Aorta (tissue), 5 donors: ENCODE measurements at regions not wholly inside any gene's neighbourhood (a gene's known extent, or its start where the extent isn't known, plus 50 kb on each side); places are given as distances from the start of the nearest gene placed in this dataset.
"Not testable (repeated sequence)": the region's sequence is repeated elsewhere in the genome, so short reads cannot be mapped to it uniquely, and the experiment has no call there.

ENCODE experiments used
- ATAC-seq: fragments of 200-7000 bp; cut with Tn5 transposase; one replicate; pipeline ENCODE4 v1.9.1; 2022; ENCODE audit warnings: moderate library complexity; ENCODE audit not compliant: low FRiP score
- DNase-seq, 2 donors: peaks; one replicate each; pipeline ENCODE4 v3.0.0-alpha.2; 2020
- H3K27ac ChIP-seq, 2 donors: one replicate each; pipeline ENCODE4 v1.5.1; 2013; ENCODE audit warnings: low read length in 2 of 2, mild to moderate bottlenecking in 2 of 2, moderate library complexity in 2 of 2, control low read depth in 1 of 2, inconsistent platforms in 1 of 2, low read depth in 1 of 2
- H3K27me3 ChIP-seq, 2 donors: one replicate each; pipeline ENCODE4 v1.6.1; 2013; ENCODE audit warnings: control low read depth in 1 of 2, low read length in 1 of 2, mild to moderate bottlenecking in 1 of 2, moderate library complexity in 1 of 2; ENCODE audit not compliant: insufficient read depth in 2 of 2, control insufficient read depth in 1 of 2
- H3K36me3 ChIP-seq, 2 donors: one replicate each; pipeline ENCODE4 v1.6.1; 2013; ENCODE audit warnings: control low read depth in 1 of 2, low read length in 1 of 2, mild to moderate bottlenecking in 1 of 2; ENCODE audit not compliant: insufficient read depth in 2 of 2, control insufficient read depth in 1 of 2
- H3K4me1 ChIP-seq, 2 donors: one replicate each; pipeline ENCODE4 v1.6.1; 2013; ENCODE audit warnings: low read length in 2 of 2, control low read depth in 1 of 2, mild to moderate bottlenecking in 1 of 2, moderate library complexity in 1 of 2; ENCODE audit not compliant: insufficient read depth in 2 of 2, control insufficient read depth in 1 of 2
- H3K4me3 ChIP-seq, 2 donors: one replicate each; pipeline ENCODE4 v1.5.1; 2013; ENCODE audit warnings: low read length in 2 of 2, control low read depth in 1 of 2, mild to moderate bottlenecking in 1 of 2
- H3K9me3 ChIP-seq: one replicate; pipeline ENCODE4 v1.6.1; 2013; ENCODE audit warnings: mild to moderate bottlenecking, low read length; ENCODE audit not compliant: control insufficient read depth
- WGBS, 2 donors: extraction: QIAGEN DNeasy Blood & Tissue Kit; methylation state at CpG; one replicate each; pipeline ENCODE4 v1.1.7; 2013; 5-methylcytosine and 5-hydroxymethylcytosine counted together
- intact Hi-C, 2 donors: fragments of 100-400 bp; cut with DNase I; formaldehyde crosslinking; loops; one replicate each; pipeline versions ENCODE4 v1.14.2 to v1.15.0; 2022
- donor health status: healthy with polysubstance abuse.
- donor health status: Bipolar disorder and iron deficiency.
- donor health status: DM: no; HTN: no; CAD: no.
- donor health status: DM: no; HTN: no; CAD: no.
- donor health status: DM: yes; HTN: yes; CAD: no.

- ATAC-seq, H3K9me3 ChIP-seq, DNase-seq, H3K27me3 ChIP-seq, H3K4me1 ChIP-seq, H3K36me3 ChIP-seq, H3K27ac ChIP-seq, H3K4me3 ChIP-seq, intact Hi-C loops: not testable (repeated sequence)
- WGBS, 2 donors, result 92 to 94% methylated on average over 4 of the region's 4 CpGs
These were observed 131.1 kb downstream of the ATP6V0E2 start for GRCh38 chr7:150004843-150005242.

- H3K9me3 ChIP-seq, H3K27me3 ChIP-seq, H3K4me1 ChIP-seq, H3K4me3 ChIP-seq, intact Hi-C loops, DNase-seq, ATAC-seq, H3K27ac ChIP-seq, H3K36me3 ChIP-seq: not testable (repeated sequence)
- 72 to 75% methylated on average over 6 to 9 of the region's 9 CpGs for WGBS, 2 donors
These were observed 136.0 kb downstream of the ATP6V0E2 start for GRCh38 chr7:150009620-150010303.

- ATAC-seq, H3K9me3 ChIP-seq: not testable (repeated sequence)
These were observed 143.0 kb downstream of the ATP6V0E2 start for GRCh38 chr7:150016651-150017189.

GRCh38 chr7:150020210-150020609 lies 146.4 kb downstream of the ATP6V0E2 start:
- H3K4me3 ChIP-seq, ATAC-seq, H3K27ac ChIP-seq, H3K36me3 ChIP-seq, H3K9me3 ChIP-seq, intact Hi-C loops, H3K27me3 ChIP-seq, H3K4me1 ChIP-seq, DNase-seq: not testable (repeated sequence)
- 78 to 85% methylated on average over 3 of the region's 3 CpGs for whole genome bisulfite sequencing, 2 donors

More at GRCh38 chr7:150016651-150017189, 143.0 kb downstream of the ATP6V0E2 start:
- H3K4me1 ChIP-seq, H3K27ac ChIP-seq, intact Hi-C loops, H3K4me3 ChIP-seq, H3K36me3 ChIP-seq, DNase-seq, H3K27me3 ChIP-seq: not testable (repeated sequence)
- WGBS, 2 donors, result 80 to 89% methylated on average over 3 of the region's 3 CpGs

GRCh38 chr7:150024550-150025490 lies 151.1 kb downstream of the ATP6V0E2 start:
- DNase-seq, H3K36me3 ChIP-seq, H3K9me3 ChIP-seq, intact Hi-C loops, H3K4me1 ChIP-seq, H3K4me3 ChIP-seq, H3K27ac ChIP-seq, H3K27me3 ChIP-seq, ATAC-seq: not testable (repeated sequence)
- 56 to 65% methylated on average over 7 of the region's 7 CpGs for WGBS, 2 donors

GRCh38 chr7:150025802-150026201 lies 152.0 kb downstream of the ATP6V0E2 start:
- H3K27ac ChIP-seq, DNase-seq, ATAC-seq, intact Hi-C loops, H3K9me3 ChIP-seq, H3K36me3 ChIP-seq, H3K27me3 ChIP-seq, H3K4me3 ChIP-seq, H3K4me1 ChIP-seq: not testable (repeated sequence)
- 41 to 48% methylated on average over 7 of the region's 7 CpGs for WGBS, 2 donors

GRCh38 chr7:150028344-150029012 lies 154.7 kb downstream of the ATP6V0E2 start:
- H3K36me3 ChIP-seq, H3K4me1 ChIP-seq, H3K27ac ChIP-seq, DNase-seq, H3K27me3 ChIP-seq, H3K9me3 ChIP-seq, intact Hi-C loops, H3K4me3 ChIP-seq, ATAC-seq: not testable (repeated sequence)
- 80 to 81% methylated on average over 9 to 10 of the region's 13 CpGs for WGBS, 2 donors

- H3K27ac ChIP-seq, intact Hi-C loops, H3K4me3 ChIP-seq, DNase-seq, ATAC-seq, H3K36me3 ChIP-seq, H3K9me3 ChIP-seq, H3K4me1 ChIP-seq, H3K27me3 ChIP-seq: not testable (repeated sequence)
- 79 to 86% methylated on average over 6 of the region's 6 CpGs for WGBS, 2 donors
These were observed 155.2 kb downstream of the ATP6V0E2 start for GRCh38 chr7:150029013-150029389.
